ENCODE measurements at regions not wholly inside any gene's neighbourhood (a gene's known extent, or its start where the extent isn't known, plus 50 kb on each side); places are given as distances from the start of the nearest gene placed in this dataset.

DNA sequence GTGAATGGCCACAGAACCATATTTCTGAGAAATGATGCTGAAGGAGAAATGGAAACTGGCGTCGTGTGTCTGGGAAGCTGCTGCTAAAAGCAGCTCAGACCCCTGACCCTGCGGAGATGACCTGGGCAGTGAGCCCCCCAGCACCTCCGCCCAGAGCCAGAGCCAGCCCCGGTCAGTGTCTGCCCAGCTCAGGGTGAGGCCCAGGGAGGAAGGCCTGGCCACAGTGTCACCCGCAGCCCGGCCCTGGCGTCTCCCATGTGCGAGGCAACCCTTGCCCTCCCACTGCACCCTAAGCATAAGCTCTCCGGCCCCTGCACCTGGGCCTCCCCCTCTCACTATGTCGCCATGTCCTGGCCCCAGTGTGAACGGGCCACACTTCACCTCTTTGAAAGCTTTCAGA is 502.8 kb downstream of the EIPR1 start:
- no peak overlapping the region for H3K27ac ChIP-seq (ENCODE audit: poor library complexity, severe bottlenecking)
- no peaks in the 10 kb centered on the region for H3K4me1 ChIP-seq (ENCODE audit: insufficient read depth, poor library complexity, severe bottlenecking)
- H3K9me3 ChIP-seq (ENCODE audit: severe bottlenecking): no peaks in the 10 kb centered on the region
- no peak overlapping the region for H3K4me3 ChIP-seq (ENCODE audit: severe bottlenecking)
- no peaks in the 10 kb centered on the region for H3K27me3 ChIP-seq (ENCODE audit: insufficient read depth, poor library complexity, severe bottlenecking)
- no peaks in the 10 kb centered on the region for H3K36me3 ChIP-seq (ENCODE audit: low read depth)
- TF ChIP-seq, protein P1, sequence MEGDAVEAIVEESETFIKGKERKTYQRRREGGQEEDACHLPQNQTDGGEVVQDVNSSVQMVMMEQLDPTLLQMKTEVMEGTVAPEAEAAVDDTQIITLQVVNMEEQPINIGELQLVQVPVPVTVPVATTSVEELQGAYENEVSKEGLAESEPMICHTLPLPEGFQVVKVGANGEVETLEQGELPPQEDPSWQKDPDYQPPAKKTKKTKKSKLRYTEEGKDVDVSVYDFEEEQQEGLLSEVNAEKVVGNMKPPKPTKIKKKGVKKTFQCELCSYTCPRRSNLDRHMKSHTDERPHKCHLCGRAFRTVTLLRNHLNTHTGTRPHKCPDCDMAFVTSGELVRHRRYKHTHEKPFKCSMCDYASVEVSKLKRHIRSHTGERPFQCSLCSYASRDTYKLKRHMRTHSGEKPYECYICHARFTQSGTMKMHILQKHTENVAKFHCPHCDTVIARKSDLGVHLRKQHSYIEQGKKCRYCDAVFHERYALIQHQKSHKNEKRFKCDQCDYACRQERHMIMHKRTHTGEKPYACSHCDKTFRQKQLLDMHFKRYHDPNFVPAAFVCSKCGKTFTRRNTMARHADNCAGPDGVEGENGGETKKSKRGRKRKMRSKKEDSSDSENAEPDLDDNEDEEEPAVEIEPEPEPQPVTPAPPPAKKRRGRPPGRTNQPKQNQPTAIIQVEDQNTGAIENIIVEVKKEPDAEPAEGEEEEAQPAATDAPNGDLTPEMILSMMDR (IDR thresholded peaks at IDR 0.05; ENCODE audit: poor library complexity, severe bottlenecking): no peak
- ATAC-seq (ENCODE audit: low read depth): no peak
- no peak for DNase-seq (ENCODE audit: low spot score)

DNA sequence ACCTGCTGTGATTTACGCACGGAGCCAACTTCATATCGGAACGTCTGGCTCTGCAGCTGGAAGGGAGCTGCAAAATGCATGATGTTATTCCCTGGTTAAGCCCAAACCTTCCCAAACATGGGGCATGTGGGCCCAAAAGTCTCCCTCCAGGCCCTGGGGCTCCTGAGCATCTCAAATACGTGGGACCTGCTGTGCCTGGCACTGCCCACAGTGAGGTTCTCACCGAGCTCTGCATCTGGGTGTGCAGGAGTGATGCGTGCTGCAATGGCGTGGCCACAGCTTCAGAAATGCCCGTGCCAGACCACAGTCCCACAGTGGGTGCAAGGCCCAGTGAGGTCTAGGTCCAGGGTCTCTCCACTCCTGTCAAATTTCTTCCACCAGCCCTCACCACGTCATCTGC is 503.3 kb downstream of the EIPR1 start:
- H3K36me3 ChIP-seq (ENCODE audit: low read depth): no peaks in the 10 kb centered on the region
- no peaks in the 10 kb centered on the region for H3K4me1 ChIP-seq (ENCODE audit: insufficient read depth, poor library complexity, severe bottlenecking)
- no peaks in the 10 kb centered on the region for H3K9me3 ChIP-seq (ENCODE audit: severe bottlenecking)
- no peak for ATAC-seq (ENCODE audit: low read depth)
- H3K27ac ChIP-seq (ENCODE audit: poor library complexity, severe bottlenecking): no peak overlapping the region
- no peak overlapping the region for H3K4me3 ChIP-seq (ENCODE audit: severe bottlenecking)
- TF ChIP-seq, protein P1 (IDR thresholded peaks at IDR 0.05; ENCODE audit: poor library complexity, severe bottlenecking): no peak
- DNase-seq (ENCODE audit: low spot score): no peak
- no peaks in the 10 kb centered on the region for H3K27me3 ChIP-seq (ENCODE audit: insufficient read depth, poor library complexity, severe bottlenecking)

DNA sequence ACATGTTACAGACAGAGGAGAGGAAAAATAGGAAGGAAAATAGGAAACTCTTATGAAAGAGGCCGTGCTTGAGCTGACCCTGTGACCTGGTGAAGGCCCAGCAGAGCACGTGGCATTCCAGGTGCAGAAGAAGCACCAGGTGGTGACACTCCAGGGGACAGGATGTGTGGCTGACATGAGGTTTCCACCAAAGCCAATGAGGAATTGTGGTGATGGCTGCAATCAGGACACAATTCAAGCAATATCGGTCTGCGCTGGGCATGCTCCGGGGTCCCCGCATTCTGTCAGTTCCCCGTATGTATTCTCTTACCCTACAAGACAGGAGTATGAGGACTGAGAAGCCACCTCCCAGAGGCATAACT is 504.2 kb downstream of the EIPR1 start:
- TF ChIP-seq, protein P1 (IDR thresholded peaks at IDR 0.05; ENCODE audit: poor library complexity, severe bottlenecking): no peak
- ATAC-seq (ENCODE audit: low read depth) (no peak), DNase-seq (ENCODE audit: low spot score) (no peak)
- Histone ChIP-seq H3K27ac (ENCODE audit: poor library complexity, severe bottlenecking) (no peak overlapping the region), H3K4me3 (ENCODE audit: severe bottlenecking) (no peak overlapping the region), H3K9me3 (ENCODE audit: severe bottlenecking) (no peaks in the 10 kb centered on the region), H3K36me3 (ENCODE audit: low read depth) (no peaks in the 10 kb centered on the region), H3K4me1 (ENCODE audit: insufficient read depth, poor library complexity, severe bottlenecking) (no peaks in the 10 kb centered on the region), H3K27me3 (ENCODE audit: insufficient read depth, poor library complexity, severe bottlenecking) (no peaks in the 10 kb centered on the region)

DNA sequence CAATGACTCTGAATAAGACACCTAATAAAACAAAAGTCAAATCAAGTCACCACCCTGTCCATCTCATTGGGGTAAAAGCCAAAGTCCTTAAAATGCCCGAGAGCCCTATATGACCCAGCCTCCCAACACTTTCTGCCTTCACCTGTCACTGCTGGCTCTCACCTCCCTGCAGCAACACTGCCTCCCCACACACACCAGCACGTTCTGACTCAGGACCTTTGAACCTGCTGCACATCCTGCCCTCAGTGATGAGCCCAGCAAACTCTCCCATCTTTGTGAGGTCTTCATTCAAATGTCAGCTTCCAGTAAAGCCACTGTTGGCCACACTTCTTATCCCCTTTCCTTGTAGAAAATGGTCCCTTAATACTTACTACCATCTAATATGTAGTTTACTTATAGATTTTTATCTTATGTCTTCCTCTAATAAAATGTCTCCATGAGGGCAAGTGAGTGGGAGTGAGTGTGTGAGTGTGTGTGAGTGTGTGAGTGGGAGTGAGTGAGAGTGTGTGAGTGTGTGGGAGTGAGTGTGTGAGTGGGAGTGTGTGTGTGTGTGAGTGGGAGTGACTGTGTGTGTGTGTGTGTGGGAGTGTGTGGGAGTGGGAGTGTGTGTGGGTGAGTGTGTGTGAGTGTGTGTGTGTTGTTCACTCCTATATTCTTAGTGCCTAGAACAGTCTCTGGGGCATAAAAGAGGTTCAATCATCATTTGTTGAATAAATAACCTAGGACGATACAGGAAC is 504.7 kb downstream of the EIPR1 start:
- no peaks in the 10 kb centered on the region for H3K27me3 ChIP-seq (ENCODE audit: insufficient read depth, poor library complexity, severe bottlenecking)
- H3K4me3 ChIP-seq (ENCODE audit: severe bottlenecking): no peak overlapping the region
- ATAC-seq (ENCODE audit: low read depth) (no peak), DNase-seq (ENCODE audit: low spot score) (no peak)
- H3K27ac ChIP-seq (ENCODE audit: poor library complexity, severe bottlenecking): no peak overlapping the region
- H3K9me3 ChIP-seq (ENCODE audit: severe bottlenecking): no peaks in the 10 kb centered on the region
- H3K4me1 ChIP-seq (ENCODE audit: insufficient read depth, poor library complexity, severe bottlenecking): no peaks in the 10 kb centered on the region
- TF ChIP-seq, protein P1 (IDR thresholded peaks at IDR 0.05; ENCODE audit: poor library complexity, severe bottlenecking): no peak
- H3K36me3 ChIP-seq (ENCODE audit: low read depth): no peaks in the 10 kb centered on the region

DNA sequence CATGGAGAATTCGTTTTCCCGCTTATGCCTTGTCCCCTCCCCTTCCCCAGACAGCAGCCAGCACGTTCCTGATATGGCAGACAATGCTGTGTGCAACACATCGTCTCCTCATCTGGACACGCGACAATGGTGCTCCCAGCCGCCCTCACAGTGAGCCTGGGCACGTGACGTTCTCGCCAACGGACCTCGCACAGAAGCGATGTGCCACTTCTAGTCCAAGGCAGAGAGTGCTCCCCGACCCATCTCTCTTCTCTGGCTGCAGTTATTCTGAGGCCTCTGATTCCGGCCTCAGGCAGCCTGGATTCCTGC is 505.4 kb downstream of the EIPR1 start:
- no peak overlapping the region for H3K27ac ChIP-seq (ENCODE audit: poor library complexity, severe bottlenecking)
- no peak overlapping the region for H3K4me3 ChIP-seq (ENCODE audit: severe bottlenecking)
- ATAC-seq (ENCODE audit: low read depth): no peak

More for the DNA sequence above, 505.4 kb downstream of the EIPR1 start:
- Histone ChIP-seq H3K27me3 (ENCODE audit: insufficient read depth, poor library complexity, severe bottlenecking) (no peaks in the 10 kb centered on the region), H3K4me1 (ENCODE audit: insufficient read depth, poor library complexity, severe bottlenecking) (no peaks in the 10 kb centered on the region), H3K9me3 (ENCODE audit: severe bottlenecking) (no peaks in the 10 kb centered on the region), H3K36me3 (ENCODE audit: low read depth) (no peaks in the 10 kb centered on the region)
- TF ChIP-seq, protein P1 (IDR thresholded peaks at IDR 0.05; ENCODE audit: poor library complexity, severe bottlenecking): no peak
- no peak for DNase-seq (ENCODE audit: low spot score)

Data from RWPE2 (cell line).